Hepatic stellate cell (primary cell): ENCODE measurements at regions not wholly inside any gene's neighbourhood (a gene's known extent, or its start where the extent isn't known, plus 50 kb on each side); places are given as distances from the start of the nearest gene placed in this dataset.
"Not testable (repeated sequence)": the region's sequence is repeated elsewhere in the genome, so short reads cannot be mapped to it uniquely, and the experiment has no call there.

Source experiments
- DNase-seq: peaks from one replicate; pipeline ENCODE4 v3.0.0; 2011; ENCODE audit warnings: low spot score

GRCh38 chr2:59435635-59436034 is 1117.8 kb downstream of the BCL11A start:
- no peak for DNase-seq

DNA sequence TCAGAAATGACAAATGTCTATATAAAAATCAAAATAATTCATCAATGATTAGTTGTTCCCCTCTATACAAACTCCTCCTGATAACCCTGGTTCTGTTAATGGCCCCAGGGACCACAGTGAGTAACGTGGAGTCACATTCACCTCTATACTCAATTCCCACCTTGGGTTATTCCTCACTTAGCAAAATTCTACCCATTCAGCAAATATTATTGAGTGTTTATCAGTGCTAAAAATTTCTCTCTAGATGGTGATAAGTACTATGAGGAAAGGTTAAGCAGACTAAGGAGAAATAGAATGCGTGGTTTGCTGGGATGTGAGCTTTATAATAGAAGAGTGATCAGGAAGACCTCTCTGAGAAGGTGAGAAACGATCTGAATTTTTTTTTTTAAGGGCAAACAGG is 1124.5 kb downstream of the BCL11A start:
- no peak for DNase-seq

DNA sequence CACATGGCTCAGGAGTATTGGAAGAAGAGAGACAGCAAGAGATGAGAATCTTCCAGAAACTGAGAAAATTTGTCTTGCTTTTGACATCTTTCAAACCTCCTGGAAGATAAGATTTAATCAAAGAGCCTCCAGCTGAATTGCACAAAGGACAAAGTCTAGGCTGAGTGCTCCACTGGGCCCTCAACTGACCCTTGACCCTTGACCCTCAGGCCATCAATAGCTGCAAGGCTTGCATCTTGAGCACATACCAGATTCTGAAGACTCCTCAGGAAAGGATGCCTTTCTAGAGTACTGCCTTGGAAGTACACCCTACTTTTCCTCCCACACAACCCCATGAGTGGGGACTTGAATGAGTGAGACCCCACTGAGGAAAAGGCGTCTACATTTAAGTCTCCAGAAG is 1125.5 kb downstream of the BCL11A start:
- DNase-seq = no peak

- no peak for DNase-seq
Measured at GRCh38 chr2:59425247-59425646, 1128.2 kb downstream of the BCL11A start.

- no peak for DNase-seq
Measured at GRCh38 chr2:59413751-59414570, 1139.5 kb downstream of the BCL11A start.

GRCh38 chr2:59399126-59399525 is 1154.3 kb downstream of the BCL11A start:
- no peak for DNase-seq

DNA sequence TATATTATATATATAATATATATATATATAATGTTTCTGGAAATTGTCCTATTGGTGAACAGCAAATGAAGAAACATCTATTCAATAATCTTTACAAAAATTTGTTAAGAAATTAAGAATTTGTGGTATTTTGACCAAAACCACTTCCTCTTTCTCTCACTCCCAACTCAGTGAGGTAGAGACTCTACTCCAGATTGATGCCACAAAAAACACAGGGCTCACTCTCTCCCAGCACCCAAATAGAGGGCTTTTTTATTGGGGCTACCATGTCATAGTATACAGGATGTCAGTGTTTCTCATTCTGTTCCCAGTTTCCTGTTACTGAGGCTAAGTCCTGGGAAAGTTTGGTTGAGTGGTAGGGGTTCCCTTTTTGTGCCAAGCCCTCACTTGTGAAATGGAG is 1155.4 kb downstream of the BCL11A start:
- no peak for DNase-seq

DNA sequence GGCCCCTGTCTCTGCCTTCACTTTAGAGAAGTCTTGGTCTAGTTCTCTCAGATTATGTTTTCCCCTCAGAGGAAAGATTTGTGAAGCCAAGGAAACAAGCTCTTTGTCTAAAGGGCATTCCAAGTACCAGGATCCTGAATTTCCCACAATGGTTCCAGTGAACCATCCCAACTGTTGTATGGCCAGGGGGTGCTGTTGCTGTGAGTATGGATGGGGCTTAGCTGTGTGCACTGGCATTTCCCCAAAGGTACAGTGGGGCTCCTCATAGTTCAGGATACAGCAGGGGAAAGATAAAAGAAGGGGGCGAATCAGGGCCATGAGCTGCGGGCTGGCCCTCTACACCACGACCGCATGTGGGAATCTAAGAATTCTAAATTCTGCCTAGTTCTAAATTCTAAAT is 1154.0 kb upstream of the FANCL start:
- DNase-seq = no peak

DNA sequence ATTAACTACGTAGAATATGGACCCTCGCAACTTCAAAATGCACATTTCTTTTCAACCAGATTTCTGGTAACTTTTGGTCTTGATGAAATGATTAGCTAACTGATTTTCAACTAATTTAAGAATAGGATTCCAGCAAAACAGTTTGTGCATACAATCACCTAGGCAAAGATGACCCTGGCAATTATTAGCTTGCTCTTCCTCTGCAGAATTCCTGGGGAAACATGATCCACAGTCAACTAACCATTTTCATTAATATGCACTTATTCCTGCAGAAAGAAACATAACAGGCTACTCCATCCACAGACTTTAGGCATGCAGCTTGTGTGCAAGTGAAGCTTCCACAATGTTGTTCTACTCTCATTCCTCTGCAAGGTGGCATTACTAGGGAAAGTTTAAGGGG is 1150.8 kb upstream of the FANCL start:
- DNase-seq = no peak

GRCh38 chr2:59390581-59390980 is 1149.5 kb upstream of the FANCL start:
- no peak for DNase-seq

GRCh38 chr2:59389240-59389639 is 1148.1 kb upstream of the FANCL start:
- no peak for DNase-seq

DNA sequence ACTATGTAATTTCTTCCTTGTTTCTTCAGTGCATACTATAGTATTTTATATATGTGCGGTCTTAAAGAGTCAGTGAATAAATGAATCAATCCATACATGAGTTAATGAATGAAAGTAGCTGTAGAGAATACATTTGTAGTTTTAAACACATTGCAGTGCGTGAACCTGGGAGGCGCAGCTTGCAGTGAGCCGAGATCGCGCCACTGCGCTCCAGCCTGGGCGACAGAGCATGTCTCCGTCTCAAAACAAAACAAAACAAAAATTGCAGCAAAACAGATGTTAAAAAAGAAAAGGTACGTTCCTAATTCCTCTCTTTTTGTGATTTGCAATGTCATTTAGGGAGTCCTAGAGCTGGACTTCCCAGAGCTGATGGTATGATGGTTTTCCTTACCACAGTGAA is 1144.8 kb upstream of the FANCL start:
- DNase-seq = no peak

DNA sequence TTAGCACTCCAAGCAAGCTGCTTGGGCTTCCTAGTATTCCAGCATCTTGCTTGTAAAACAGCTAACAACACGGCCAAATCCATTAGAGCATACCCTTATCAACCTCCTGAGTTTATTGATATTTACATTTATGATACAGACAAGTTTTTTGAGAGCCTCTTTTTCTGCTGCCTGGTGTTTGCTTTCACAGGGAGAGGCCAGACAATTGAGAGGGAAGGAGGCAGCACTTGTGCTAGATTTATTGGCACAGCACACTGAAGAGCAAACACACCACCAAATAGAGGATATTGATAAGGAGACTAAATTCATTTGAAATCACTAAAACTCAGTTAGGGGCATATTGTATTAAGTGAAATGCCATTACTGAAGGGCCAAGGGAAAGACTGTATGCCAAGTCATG is 1142.3 kb upstream of the FANCL start:
- DNase-seq = no peak

DNA sequence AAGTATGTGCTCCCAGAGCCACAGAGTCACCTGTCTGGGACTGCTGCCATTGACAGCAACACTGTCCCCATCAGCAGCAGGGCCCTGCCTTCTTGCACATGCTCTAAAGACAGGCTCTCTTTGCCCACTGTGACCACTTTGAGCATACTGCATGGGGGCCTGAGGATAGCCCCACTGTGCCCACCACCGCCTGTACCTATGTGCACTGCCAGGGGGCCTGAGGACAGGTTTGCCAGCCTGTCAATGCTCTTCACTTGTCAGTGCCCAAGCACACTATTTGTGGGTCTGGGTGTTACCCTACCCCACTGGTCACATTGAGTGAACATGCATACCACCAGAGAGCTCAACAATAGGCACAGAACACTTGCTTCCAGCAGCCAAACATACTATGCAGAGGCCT is 1137.0 kb upstream of the FANCL start:
- DNase-seq = no peak

- no peak for DNase-seq
Measured at GRCh38 chr2:59366288-59366687, 1125.2 kb upstream of the FANCL start.

GRCh38 chr2:59354498-59354897 is 1113.4 kb upstream of the FANCL start:
- DNase-seq = no peak

DNA sequence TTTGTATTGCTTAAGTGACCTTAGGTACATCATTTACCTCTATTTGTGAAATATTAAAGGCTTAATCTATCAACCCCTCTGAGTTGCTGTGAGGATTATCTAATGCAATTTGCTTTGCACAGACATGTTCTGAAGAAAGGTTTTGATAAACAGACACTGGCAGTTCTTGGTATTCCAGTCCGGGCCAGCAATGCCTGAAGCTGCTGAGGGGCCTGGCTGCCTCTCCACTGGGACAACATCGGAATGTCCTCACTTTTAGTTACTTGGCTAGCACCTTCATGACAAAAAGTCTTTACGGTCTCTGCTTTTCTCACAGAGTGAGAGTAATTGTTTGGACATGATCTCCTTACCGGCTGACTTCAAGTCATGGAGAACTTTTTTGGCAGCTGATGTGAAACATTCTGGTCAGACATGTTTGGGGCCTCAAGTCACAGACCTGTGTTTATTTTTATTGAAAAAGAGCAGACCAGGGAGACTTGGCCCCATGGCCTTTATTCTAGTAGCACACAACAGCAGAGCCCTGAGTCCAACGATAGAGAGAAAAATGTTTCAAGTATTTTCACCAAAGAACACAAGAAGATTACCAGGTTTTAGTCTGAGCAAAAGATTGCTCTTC is 1112.3 kb upstream of the FANCL start:
- no peak for DNase-seq

- no peak for DNase-seq
Measured at GRCh38 chr2:59342166-59342565, 1101.0 kb upstream of the FANCL start.

DNA sequence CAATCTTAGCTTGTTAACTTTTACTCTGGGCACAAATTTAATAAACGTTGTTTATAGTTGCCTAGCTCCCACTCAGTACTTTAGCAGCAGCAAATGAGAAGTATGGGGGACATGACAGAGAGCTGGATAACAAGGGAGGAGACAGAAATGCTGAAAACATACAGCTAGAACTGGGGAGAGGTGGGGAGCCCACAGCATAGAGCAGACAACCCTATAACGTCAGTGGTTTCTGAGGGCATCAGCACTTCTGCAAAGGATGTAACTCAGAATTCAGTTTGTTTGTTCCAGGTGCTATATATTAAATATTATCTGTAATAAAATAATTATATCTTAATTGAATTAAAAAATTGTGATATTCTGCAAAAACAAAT is 1098.7 kb upstream of the FANCL start:
- no peak for DNase-seq

GRCh38 chr2:59339121-59339836 is 1098.2 kb upstream of the FANCL start:
- no peak for DNase-seq

DNA sequence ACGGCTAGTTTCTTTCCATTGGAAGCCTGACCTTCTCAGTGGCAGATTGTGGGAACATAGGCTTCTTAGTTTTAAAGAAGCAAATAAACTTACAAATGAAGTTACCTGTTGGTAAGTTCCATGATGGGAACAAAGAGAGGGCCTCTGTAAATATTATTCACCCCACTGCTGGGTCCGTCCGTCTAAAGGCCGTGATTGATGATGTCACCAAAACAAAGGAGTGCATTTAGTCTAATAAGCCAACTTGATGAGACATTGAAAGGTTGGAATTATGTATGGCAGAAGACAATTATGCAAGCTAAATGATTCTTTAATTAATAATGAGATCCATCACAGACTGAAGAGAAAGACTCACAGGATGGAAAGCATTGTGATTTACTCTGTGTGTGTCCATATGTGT is 1091.9 kb upstream of the FANCL start:
- DNase-seq = no peak

GRCh38 chr2:59326581-59327365 is 1085.6 kb upstream of the FANCL start:
- DNase-seq = not testable (repeated sequence)

GRCh38 chr2:59322870-59323269 is 1081.7 kb upstream of the FANCL start:
- no peak for DNase-seq
